D721Med (cell line): ENCODE measurements at regions not wholly inside any gene's neighbourhood (a gene's known extent, or its start where the extent isn't known, plus 50 kb on each side); places are given as distances from the start of the nearest gene placed in this dataset.
"Not testable (repeated sequence)": the region's sequence is repeated elsewhere in the genome, so short reads cannot be mapped to it uniquely, and the experiment has no call there.

Experiments used
- DNase-seq: peaks from one replicate; pipeline ENCODE4 v3.0.0; 2011; ENCODE audit warnings: low spot score; ENCODE audit not compliant: insufficient read length
- FAIRE-seq: peaks from 2 replicates; lab custom pipeline; 2011; peaks lifted over from hg19 to GRCh38; lab: Jason Lieb, UNC
- TF ChIP-seq, protein P1 (sequence below): IDR thresholded peaks from 2 replicates; pipeline ENCODE4 v1.5.1; 2012; ENCODE audit warnings: mild to moderate bottlenecking, control low read depth; ENCODE audit not compliant: insufficient read depth; ENCODE audit errors: missing control alignments

DNA sequence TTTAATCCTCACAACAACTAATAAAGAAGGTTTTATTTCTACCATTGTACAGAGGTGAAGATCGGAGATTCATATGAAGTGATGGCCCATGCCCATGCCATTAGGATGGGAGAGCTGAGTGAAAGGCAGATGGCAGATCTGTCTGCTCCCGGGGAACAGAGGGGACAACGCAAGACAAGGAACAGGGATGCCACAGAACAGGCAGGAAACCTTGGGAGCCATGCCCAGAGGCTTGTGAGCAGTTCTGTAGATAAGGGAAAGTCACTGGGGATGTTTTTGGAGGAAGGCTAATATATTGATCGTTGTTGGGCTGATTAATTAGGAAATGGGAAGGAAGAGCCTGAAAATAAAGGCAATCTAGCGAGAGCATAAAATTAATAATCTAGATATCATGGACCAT is 73.1 kb upstream of the ITGB1 start:
- TF ChIP-seq, protein P1, sequence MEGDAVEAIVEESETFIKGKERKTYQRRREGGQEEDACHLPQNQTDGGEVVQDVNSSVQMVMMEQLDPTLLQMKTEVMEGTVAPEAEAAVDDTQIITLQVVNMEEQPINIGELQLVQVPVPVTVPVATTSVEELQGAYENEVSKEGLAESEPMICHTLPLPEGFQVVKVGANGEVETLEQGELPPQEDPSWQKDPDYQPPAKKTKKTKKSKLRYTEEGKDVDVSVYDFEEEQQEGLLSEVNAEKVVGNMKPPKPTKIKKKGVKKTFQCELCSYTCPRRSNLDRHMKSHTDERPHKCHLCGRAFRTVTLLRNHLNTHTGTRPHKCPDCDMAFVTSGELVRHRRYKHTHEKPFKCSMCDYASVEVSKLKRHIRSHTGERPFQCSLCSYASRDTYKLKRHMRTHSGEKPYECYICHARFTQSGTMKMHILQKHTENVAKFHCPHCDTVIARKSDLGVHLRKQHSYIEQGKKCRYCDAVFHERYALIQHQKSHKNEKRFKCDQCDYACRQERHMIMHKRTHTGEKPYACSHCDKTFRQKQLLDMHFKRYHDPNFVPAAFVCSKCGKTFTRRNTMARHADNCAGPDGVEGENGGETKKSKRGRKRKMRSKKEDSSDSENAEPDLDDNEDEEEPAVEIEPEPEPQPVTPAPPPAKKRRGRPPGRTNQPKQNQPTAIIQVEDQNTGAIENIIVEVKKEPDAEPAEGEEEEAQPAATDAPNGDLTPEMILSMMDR, result no peak
- FAIRE-seq (no peak), DNase-seq (no peak)

DNA sequence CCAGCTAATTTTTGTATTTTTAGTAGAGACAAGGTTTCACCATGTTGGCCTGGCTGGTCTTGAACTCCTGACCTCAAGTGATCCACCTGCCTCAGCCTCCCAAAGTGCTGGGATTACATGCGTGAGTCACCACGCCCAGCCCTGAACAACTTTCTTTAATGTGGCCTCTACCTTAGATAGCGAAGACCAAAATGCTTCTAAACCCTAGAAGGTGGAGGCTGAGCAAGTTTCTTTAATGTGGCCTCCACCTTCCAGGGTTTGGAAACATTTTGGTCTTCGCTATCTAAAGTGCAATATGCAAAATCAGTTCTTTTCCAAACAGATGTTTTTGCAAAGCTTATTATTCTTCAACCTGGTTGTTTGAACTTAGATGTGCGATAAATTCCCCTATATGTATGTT is 70.5 kb upstream of the ITGB1 start:
- FAIRE-seq, DNase-seq: not testable (repeated sequence)

DNA sequence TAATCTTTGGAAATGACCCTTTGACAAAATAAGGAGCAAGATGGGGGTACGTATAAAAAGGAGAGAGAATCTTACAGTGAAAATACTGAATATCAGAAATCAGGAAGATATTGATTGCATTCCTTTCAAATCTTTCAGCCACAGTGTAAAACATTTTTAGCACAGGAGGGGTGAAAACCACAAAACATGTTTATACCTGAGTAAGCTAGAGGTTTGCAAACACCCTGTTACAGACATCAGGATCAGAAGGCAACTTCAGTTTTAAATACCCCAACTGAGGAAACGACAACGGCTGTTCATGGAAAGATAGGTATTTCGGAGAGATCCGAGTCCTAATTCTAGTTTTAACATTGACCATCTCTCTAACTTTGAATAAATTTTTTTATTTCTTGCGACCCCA is 69.1 kb upstream of the ITGB1 start:
- FAIRE-seq (no peak), DNase-seq (no peak)
- TF ChIP-seq, protein P1, result no peak

DNA sequence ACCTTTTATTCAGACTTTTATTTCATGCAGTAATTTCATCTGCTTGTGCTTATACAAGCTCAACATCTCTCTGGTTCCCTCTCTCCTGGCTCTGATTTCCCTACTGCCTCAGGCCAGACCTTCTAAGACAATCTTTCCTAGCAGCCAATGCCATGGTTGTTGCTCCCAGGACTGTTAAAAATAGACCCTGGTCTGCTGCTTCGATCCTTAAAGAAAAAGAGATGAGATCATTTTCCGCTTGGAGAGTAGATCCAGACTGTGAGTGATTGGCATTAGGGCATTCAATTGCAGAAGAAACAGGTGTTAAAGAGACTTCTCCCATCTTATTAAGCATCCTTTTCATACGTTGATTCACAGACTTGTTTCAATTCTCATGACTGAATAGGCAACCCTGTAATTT is 68.4 kb upstream of the ITGB1 start:
- FAIRE-seq (no peak), DNase-seq (no peak)
- TF ChIP-seq, protein P1, result no peak

DNA sequence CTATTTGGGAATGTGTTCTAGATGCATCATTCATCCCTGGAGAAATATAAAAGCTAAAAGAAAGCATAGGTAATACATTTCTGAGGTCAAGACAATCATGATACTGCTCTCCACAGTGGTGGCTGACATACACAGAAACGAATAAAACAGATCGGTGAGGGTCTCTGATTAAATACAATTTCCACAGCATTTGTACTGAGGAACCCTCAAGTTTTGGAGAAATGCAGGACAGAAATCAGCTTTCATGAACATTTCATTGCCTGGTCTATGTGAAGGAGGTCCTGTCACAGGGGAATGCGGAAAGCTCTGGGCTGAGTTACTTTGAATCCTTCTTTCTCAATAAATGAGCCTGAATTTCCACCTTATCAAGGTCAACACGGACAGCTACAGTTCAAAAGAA is 67.9 kb upstream of the ITGB1 start:
- DNase-seq (no peak), FAIRE-seq (no peak)
- TF ChIP-seq, protein P1, result no peak

DNA sequence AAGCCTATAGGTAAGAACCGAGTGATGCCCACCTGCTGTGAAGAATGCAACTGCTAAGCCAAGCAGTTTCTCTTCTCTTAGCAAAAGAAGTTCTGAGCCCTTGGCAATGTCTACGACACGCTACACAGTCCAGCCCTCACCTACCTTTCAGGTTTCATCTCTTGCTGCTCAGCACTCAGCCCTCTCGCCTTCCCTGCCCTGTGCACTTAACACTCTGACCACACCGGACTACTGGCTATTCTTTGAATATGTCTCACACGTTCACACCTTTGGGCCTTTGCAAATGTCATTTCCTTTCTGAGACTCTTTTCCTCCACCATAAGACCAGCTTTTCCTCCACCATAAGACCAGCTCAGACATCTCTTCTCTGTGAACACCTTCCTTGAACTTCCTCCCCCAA is 67.0 kb upstream of the ITGB1 start:
- DNase-seq, result no peak
- TF ChIP-seq, protein P1, result no peak
- no peak for FAIRE-seq

DNA sequence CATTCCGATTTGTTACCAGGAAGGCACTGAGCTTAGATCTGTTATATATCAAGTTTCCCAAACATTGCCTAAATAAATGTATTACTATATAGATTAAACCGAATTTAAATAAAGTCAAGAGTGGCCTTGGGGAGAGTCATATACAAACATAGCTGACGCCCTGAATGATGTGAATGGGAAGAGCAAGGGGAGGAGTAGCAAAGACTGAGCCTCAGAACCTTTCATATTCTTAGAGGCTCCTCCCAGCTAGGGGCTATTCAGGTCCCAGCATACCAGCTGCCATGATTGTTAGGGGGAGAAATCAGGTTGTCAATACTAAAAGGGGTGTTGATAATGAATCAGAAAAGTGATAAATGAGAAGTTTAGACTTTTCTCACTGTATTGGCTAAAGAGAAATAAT is 64.7 kb upstream of the ITGB1 start:
- DNase-seq, result no peak
- TF ChIP-seq, protein P1, result no peak
- FAIRE-seq, result no peak

DNA sequence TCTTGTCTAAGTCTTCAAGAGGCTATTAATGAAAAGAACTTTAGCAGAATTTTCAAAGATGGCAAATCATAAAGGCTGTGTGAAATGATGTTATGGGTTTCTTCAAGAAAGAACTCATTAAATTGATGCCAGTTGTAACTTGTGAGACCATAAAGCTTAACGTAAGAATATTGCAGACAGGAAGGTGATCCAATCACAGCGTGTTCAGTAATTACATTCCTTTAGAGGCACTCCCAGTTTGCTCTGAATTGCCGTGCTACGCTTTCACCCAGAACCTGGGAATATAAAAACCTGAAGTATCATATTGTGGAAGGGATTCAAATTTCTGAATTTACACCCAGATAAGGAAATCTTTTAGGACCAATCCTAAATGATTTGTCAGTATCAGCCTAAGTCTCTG is 64.1 kb upstream of the ITGB1 start:
- no peak for DNase-seq
- FAIRE-seq, result no peak
- TF ChIP-seq, protein P1, result no peak
